ENCODE measurements at regions not wholly inside any gene's neighbourhood (a gene's known extent, or its start where the extent isn't known, plus 50 kb on each side); places are given as distances from the start of the nearest gene placed in this dataset.
A peak's percentile ranks its signal among the peaks of the same experiment; 100 is the strongest.
"Not testable (repeated sequence)": the region's sequence is repeated elsewhere in the genome, so short reads cannot be mapped to it uniquely, and the experiment has no call there.

DNA sequence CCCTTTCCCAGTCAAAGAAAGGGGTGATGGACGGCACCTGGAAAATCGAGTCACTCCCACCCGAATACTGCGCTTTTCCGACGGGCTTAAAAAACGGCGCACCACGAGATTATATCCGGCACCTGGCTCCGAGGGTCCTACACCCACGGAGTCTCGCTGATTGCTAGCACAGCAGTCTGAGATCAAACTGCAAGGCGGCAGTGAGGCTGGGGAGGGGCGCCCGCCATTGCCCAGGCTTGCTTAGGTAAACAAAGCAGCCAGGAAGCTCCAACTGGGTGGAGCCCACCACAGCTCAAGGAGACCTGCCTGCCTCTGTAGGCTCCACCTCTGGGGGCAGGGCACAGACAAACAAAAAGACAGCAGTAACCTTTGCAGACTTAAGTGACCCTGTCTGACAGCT, 317.7 kb upstream of the GJE1 start:
- H3K9me3 Mint-ChIP-seq, DNase-seq, H3K36me3 Mint-ChIP-seq, H3K27ac Mint-ChIP-seq, H3K4me1 Mint-ChIP-seq, H3K4me3 Mint-ChIP-seq, CTCF ChIA-PET, H3K27me3 Mint-ChIP-seq: not testable (repeated sequence)

- H3K36me3 Mint-ChIP-seq = no peaks in the 10 kb centered on the region
- H3K27ac Mint-ChIP-seq = no peak overlapping the region
- H3K27me3 Mint-ChIP-seq = no peaks in the 10 kb centered on the region
- no peaks in the 10 kb centered on the region for H3K9me3 Mint-ChIP-seq
- CTCF ChIA-PET = no interaction called here
- no peak overlapping the region for H3K4me3 Mint-ChIP-seq
- no peak for DNase-seq
- H3K4me1 Mint-ChIP-seq = no peaks in the 10 kb centered on the region
These were observed 322.8 kb upstream of the GJE1 start for GRCh38 chr6:141809901-141810300.

GRCh38 chr6:141808662-141809061, 324.1 kb upstream of the GJE1 start:
- no peak for DNase-seq
- CTCF ChIA-PET = no interaction called here
- Mint-ChIP-seq H3K36me3 (no peaks in the 10 kb centered on the region), H3K27me3 (no peaks in the 10 kb centered on the region), H3K4me3 (no peak overlapping the region), H3K9me3 (no peaks in the 10 kb centered on the region), H3K27ac (no peak overlapping the region), H3K4me1 (no peaks in the 10 kb centered on the region)

GRCh38 chr6:141800973-141801372, 331.8 kb upstream of the GJE1 start:
- DNase-seq, H3K4me1 Mint-ChIP-seq, H3K27ac Mint-ChIP-seq, H3K9me3 Mint-ChIP-seq, H3K4me3 Mint-ChIP-seq, H3K36me3 Mint-ChIP-seq, H3K27me3 Mint-ChIP-seq, CTCF ChIA-PET: not testable (repeated sequence)

GRCh38 chr6:141790921-141791320, 341.8 kb upstream of the GJE1 start:
- no peak overlapping the region for H3K4me3 Mint-ChIP-seq
- no peak overlapping the region for H3K27ac Mint-ChIP-seq
- no peaks in the 10 kb centered on the region for H3K9me3 Mint-ChIP-seq
- no peaks in the 10 kb centered on the region for H3K36me3 Mint-ChIP-seq
- DNase-seq = no peak
- no peaks in the 10 kb centered on the region for H3K4me1 Mint-ChIP-seq
- H3K27me3 Mint-ChIP-seq = no peaks in the 10 kb centered on the region
- CTCF ChIA-PET = no interaction called here

GRCh38 chr6:141788096-141788495, 344.6 kb upstream of the GJE1 start:
- CTCF ChIA-PET = no interaction called here
- Mint-ChIP-seq H3K27me3 (no peaks in the 10 kb centered on the region), H3K9me3 (no peaks in the 10 kb centered on the region), H3K4me3 (no peak overlapping the region), H3K27ac (no peak overlapping the region), H3K4me1 (no peaks in the 10 kb centered on the region), H3K36me3 (no peaks in the 10 kb centered on the region)
- no peak for DNase-seq

GRCh38 chr6:141783585-141783984, 349.1 kb upstream of the GJE1 start:
- CTCF ChIA-PET = no interaction called here
- Mint-ChIP-seq H3K4me3 (no peak overlapping the region), H3K9me3 (no peaks in the 10 kb centered on the region), H3K36me3 (no peaks in the 10 kb centered on the region), H3K4me1 (no peaks in the 10 kb centered on the region), H3K27ac (no peak overlapping the region), H3K27me3 (no peaks in the 10 kb centered on the region)
- no peak for DNase-seq

GRCh38 chr6:141780296-141780695, 352.4 kb upstream of the GJE1 start:
- H3K4me3 Mint-ChIP-seq = no peak overlapping the region
- CTCF ChIA-PET = no interaction called here
- no peak for DNase-seq
- H3K27me3 Mint-ChIP-seq = no peaks in the 10 kb centered on the region
- no peaks in the 10 kb centered on the region for H3K4me1 Mint-ChIP-seq
- no peaks in the 10 kb centered on the region for H3K36me3 Mint-ChIP-seq
- H3K27ac Mint-ChIP-seq = no peak overlapping the region
- no peaks in the 10 kb centered on the region for H3K9me3 Mint-ChIP-seq

GRCh38 chr6:141764388-141764787, 368.3 kb upstream of the GJE1 start:
- Mint-ChIP-seq H3K9me3 (no peaks in the 10 kb centered on the region), H3K27ac (no peak overlapping the region), H3K4me1 (no peaks in the 10 kb centered on the region), H3K27me3 (no peaks in the 10 kb centered on the region), H3K4me3 (no peak overlapping the region), H3K36me3 (no peaks in the 10 kb centered on the region)
- CTCF ChIA-PET = interaction anchor here (0.7 kb wide), 1 partner anchor 1184 kb away, joined by 3 read pairs; no protein-coding TSS in a partner anchor
- no peak for DNase-seq

DNA sequence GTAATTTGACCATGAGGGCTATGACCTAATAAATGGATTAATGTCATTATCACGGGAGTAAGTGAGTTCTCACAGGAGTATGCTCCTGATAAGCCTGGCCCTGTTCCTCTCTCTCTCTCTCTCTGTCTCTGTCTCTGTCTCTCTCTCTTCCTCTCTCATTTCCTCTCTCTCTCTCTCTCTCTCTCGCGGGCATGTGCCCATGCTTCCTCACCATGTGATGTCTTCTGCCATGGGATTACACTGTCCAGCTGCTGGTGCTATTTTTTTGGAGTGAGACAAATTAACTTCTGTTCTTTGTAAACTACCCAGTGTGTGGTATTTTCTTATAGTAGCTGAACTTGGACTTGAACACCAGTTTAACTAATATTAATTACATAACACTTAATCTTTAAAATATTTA, 374.3 kb upstream of the GJE1 start:
- H3K4me1 Mint-ChIP-seq = no peaks in the 10 kb centered on the region
- H3K27ac Mint-ChIP-seq = no peak overlapping the region
- H3K4me3 Mint-ChIP-seq = no peak overlapping the region
- no peaks in the 10 kb centered on the region for H3K36me3 Mint-ChIP-seq
- H3K27me3 Mint-ChIP-seq = no peaks in the 10 kb centered on the region
- CTCF ChIA-PET = no interaction called here
- DNase-seq = no peak
- no peaks in the 10 kb centered on the region for H3K9me3 Mint-ChIP-seq

GRCh38 chr6:141753180-141753579, 379.5 kb upstream of the GJE1 start:
- CTCF ChIA-PET = no interaction called here
- Mint-ChIP-seq H3K36me3 (no peaks in the 10 kb centered on the region), H3K4me3 (no peak overlapping the region), H3K27me3 (no peaks in the 10 kb centered on the region), H3K4me1 (no peaks in the 10 kb centered on the region), H3K27ac (no peak overlapping the region), H3K9me3 (no peaks in the 10 kb centered on the region)
- DNase-seq = no peak

DNA sequence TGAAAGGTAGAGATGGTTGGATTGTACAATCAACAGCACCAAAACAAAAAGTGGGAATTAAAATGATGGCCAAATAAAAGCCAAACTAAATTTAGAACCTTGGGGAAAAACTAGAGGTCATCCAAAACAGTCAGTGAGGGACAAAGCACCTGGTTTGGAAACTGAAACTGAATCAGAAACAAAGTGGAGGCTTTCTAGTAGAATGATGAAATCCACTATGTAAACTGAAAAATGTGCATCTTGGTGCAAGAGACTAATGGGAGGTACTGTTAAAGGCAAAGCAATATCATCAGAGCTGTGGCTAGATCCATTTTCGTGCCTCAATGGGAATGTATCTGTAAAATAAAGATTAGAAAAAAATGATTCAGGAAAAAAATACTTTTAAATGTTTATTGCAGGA, 380.0 kb upstream of the GJE1 start:
- H3K27ac Mint-ChIP-seq = peak overlapping the region; percentile 19
- CTCF ChIA-PET = no interaction called here

GRCh38 chr6:141746324-141746723, 386.4 kb upstream of the GJE1 start:
- H3K27ac Mint-ChIP-seq, CTCF ChIA-PET, H3K4me3 Mint-ChIP-seq, H3K27me3 Mint-ChIP-seq, DNase-seq, H3K4me1 Mint-ChIP-seq, H3K36me3 Mint-ChIP-seq, H3K9me3 Mint-ChIP-seq: not testable (repeated sequence)

More for the DNA sequence above, 380.0 kb upstream of the GJE1 start:
- Mint-ChIP-seq H3K4me1 (no peaks in the 10 kb centered on the region), H3K4me3 (no peak overlapping the region), H3K27me3 (no peaks in the 10 kb centered on the region), H3K9me3 (no peaks in the 10 kb centered on the region), H3K36me3 (no peaks in the 10 kb centered on the region)
- DNase-seq = no peak

GRCh38 chr6:141744971-141745370, 387.8 kb upstream of the GJE1 start:
- CTCF ChIA-PET = no interaction called here
- Mint-ChIP-seq H3K4me3 (no peak overlapping the region), H3K27me3 (no peaks in the 10 kb centered on the region), H3K4me1 (no peaks in the 10 kb centered on the region), H3K27ac (no peak overlapping the region), H3K9me3 (no peaks in the 10 kb centered on the region), H3K36me3 (no peaks in the 10 kb centered on the region)
- no peak for DNase-seq

DNA sequence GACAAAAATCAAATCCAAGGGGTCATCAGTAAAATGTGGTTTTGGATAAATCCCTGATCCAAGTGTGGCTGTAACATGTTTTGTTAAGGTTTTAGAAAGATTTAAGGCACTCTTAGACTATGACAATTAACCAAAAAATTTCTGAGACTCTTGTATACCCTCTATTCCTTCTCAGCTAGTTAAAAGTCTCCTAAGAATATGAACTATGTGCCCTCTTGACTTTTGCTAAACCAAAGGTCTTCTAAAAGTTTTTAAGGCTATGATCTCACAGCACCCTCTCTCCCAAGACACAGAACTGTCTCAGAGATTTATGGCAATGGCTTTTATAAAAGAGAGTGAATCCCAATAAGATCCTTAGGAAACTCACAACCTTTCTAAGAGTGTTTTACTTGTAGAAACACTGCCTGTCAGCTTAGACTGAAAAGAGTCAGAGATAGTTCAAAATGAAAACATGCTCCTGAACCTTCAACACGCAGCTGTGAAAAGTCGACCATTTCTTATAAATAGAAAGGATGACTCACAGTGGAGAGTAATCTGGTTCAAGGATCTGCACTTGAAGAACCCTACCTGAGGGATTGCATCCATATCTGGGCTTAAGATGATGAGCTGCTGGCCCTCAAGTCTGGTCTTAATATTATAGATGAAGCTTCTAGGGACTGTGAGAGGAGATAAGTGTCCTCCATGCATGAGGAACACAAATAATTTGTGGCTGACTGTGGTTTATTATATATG, 388.4 kb upstream of the GJE1 start:
- H3K27me3 Mint-ChIP-seq = no peaks in the 10 kb centered on the region
- CTCF ChIA-PET = no interaction called here

GRCh38 chr6:141736104-141736503, 396.6 kb upstream of the GJE1 start:
- no peak overlapping the region for H3K4me3 Mint-ChIP-seq
- no peaks in the 10 kb centered on the region for H3K9me3 Mint-ChIP-seq
- DNase-seq = no peak
- CTCF ChIA-PET = no interaction called here
- H3K4me1 Mint-ChIP-seq = no peaks in the 10 kb centered on the region
- no peak overlapping the region for H3K27ac Mint-ChIP-seq
- H3K27me3 Mint-ChIP-seq = no peaks in the 10 kb centered on the region
- no peaks in the 10 kb centered on the region for H3K36me3 Mint-ChIP-seq

More for the DNA sequence above, 388.4 kb upstream of the GJE1 start:
- Mint-ChIP-seq H3K4me3 (no peak overlapping the region), H3K4me1 (no peaks in the 10 kb centered on the region), H3K27ac (no peak overlapping the region), H3K36me3 (no peaks in the 10 kb centered on the region), H3K9me3 (no peaks in the 10 kb centered on the region)
- no peak for DNase-seq
